ENCODE measurements at regions not wholly inside any gene's neighbourhood (a gene's known extent, or its start where the extent isn't known, plus 50 kb on each side); places are given as distances from the start of the nearest gene placed in this dataset.

DNA sequence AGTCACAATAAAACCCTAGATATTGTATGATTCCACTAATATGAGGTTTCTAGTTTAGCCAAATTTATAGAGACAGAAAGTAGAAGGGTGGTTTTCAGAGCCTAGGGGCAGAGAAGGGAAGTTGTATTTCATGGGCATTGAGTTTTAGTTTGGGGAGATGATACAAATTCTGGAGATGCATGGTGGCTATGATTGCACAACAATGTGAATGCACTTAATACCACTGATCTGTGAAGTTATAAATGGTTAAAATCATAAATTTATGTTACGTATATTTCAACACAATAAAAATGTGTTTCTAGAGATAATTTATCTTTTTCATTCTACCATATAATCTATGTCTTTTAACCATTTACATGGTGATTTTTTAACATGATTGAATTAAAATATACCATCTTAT, 779.3 kb upstream of the BRINP3 start:
- ChIA-PET CTCF (ENCODE audit: unreplicated experiment) (no interaction called here), POLR2A (no interaction called here)

DNA sequence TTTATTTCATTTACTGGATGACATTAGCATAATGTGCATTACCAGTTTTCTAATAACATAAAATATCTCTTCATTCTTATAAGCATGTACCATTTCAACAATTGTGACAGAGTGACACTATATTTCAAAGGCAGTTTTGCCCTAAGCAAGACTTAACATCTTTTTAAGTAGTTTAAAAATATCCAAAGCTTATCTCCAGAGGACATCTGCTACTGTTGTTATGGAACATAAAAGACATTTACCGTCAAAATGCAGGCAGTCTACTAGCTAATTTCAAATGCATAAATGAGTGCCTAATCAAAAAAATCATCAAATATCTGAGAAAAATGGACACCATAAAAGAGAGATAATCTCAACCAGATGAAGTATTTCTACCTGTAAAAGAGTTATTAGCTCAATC, 782.4 kb upstream of the BRINP3 start:
- Histone ChIP-seq H3K9me2 (ENCODE audit: insufficient read depth, low read length) (no peaks in the 10 kb centered on the region), H4K20me1 (ENCODE audit: insufficient read depth, low read length) (no peaks in the 10 kb centered on the region), H3K4me3 (ENCODE audit: low read depth, low read length, poor library complexity, severe bottlenecking) (no peak overlapping the region), H3K9me3 (ENCODE audit: low read length) (no peaks in the 10 kb centered on the region), H2AFZ (ENCODE audit: low read length) (no peak overlapping the region), H3K79me2 (ENCODE audit: insufficient read depth, low read depth, low read length) (no peaks in the 10 kb centered on the region), H3K4me2 (ENCODE audit: low read length) (no peak overlapping the region), H3K4me1 (ENCODE audit: insufficient read depth, low read length, poor library complexity, severe bottlenecking) (no peaks in the 10 kb centered on the region), H3K36me3 (ENCODE audit: insufficient read depth, low read length) (no peaks in the 10 kb centered on the region), H3K27ac (ENCODE audit: low read depth, low read length, poor library complexity, severe bottlenecking) (no peak overlapping the region)
- TF ChIP-seq, protein P1, sequence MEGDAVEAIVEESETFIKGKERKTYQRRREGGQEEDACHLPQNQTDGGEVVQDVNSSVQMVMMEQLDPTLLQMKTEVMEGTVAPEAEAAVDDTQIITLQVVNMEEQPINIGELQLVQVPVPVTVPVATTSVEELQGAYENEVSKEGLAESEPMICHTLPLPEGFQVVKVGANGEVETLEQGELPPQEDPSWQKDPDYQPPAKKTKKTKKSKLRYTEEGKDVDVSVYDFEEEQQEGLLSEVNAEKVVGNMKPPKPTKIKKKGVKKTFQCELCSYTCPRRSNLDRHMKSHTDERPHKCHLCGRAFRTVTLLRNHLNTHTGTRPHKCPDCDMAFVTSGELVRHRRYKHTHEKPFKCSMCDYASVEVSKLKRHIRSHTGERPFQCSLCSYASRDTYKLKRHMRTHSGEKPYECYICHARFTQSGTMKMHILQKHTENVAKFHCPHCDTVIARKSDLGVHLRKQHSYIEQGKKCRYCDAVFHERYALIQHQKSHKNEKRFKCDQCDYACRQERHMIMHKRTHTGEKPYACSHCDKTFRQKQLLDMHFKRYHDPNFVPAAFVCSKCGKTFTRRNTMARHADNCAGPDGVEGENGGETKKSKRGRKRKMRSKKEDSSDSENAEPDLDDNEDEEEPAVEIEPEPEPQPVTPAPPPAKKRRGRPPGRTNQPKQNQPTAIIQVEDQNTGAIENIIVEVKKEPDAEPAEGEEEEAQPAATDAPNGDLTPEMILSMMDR (conservative IDR thresholded peaks at IDR 0.05; ENCODE audit: low read length): no peak
- no TSS peak for BruUV-seq (replicated peaks)
- intact Hi-C loops (cut with micrococcal nuclease; ENCODE audit: unreplicated experiment): no loop called here
- DNase-seq (ENCODE audit: low spot score): no peak
- POLR2A ChIA-PET: interaction anchor here (0.6 kb wide), 1 partner anchor 12 kb away, joined by 5 read pairs; no protein-coding TSS in a partner anchor
- CTCF ChIA-PET (ENCODE audit: unreplicated experiment): no interaction called here

More for the DNA sequence above, 779.3 kb upstream of the BRINP3 start:
- TF ChIP-seq, protein P1 (conservative IDR thresholded peaks at IDR 0.05; ENCODE audit: low read length): no peak
- no peak for TF ChIP-seq EZH2phosphoT487 (IDR thresholded peaks at IDR 0.05; ENCODE audit: borderline replicate concordance, low read depth, low read length)
- no peak overlapping the region for H3K4me3 ChIP-seq (ENCODE audit: low read depth, low read length, poor library complexity, severe bottlenecking)
- no peaks in the 10 kb centered on the region for H3K4me1 ChIP-seq (ENCODE audit: insufficient read depth, low read length, poor library complexity, severe bottlenecking)
- H3K9me2 ChIP-seq (ENCODE audit: insufficient read depth, low read length): no peaks in the 10 kb centered on the region
- H3K4me2 ChIP-seq (ENCODE audit: low read length): no peak overlapping the region
- no peak for DNase-seq (ENCODE audit: low spot score)
- no peak overlapping the region for H3K27ac ChIP-seq (ENCODE audit: low read depth, low read length, poor library complexity, severe bottlenecking)
- no peaks in the 10 kb centered on the region for H3K36me3 ChIP-seq (ENCODE audit: insufficient read depth, low read length)
- H2AFZ ChIP-seq (ENCODE audit: low read length): no peak overlapping the region
- H3K9me3 ChIP-seq (ENCODE audit: low read length): no peaks in the 10 kb centered on the region
- BruUV-seq (replicated peaks): no TSS peak
- no peaks in the 10 kb centered on the region for H3K79me2 ChIP-seq (ENCODE audit: insufficient read depth, low read depth, low read length)
- intact Hi-C loops (cut with micrococcal nuclease; ENCODE audit: unreplicated experiment): no loop called here
- no peaks in the 10 kb centered on the region for H4K20me1 ChIP-seq (ENCODE audit: insufficient read depth, low read length)

DNA sequence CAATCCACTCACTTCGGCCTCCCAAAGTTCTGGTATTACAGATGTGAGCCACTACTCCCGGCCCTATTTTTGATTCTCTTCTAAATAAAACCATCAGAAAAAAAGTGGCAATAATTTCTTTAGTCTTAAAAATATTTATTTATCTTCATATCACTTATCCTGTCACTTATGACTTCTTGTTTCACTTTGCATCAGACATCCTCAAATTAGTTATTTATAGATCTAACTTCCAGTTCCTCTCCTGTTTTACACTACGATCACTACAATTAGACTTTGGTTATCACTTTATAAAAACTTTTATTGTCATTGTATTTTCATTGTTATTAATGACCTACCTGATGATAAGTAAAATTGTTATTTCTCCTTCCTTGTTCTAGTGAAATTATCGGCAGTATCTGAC, 783.4 kb upstream of the BRINP3 start:
- CTCF ChIA-PET (ENCODE audit: unreplicated experiment): no interaction called here
- Histone ChIP-seq H3K36me3 (ENCODE audit: insufficient read depth, low read length) (no peaks in the 10 kb centered on the region), H3K27ac (ENCODE audit: low read depth, low read length, poor library complexity, severe bottlenecking) (no peak overlapping the region), H3K79me2 (ENCODE audit: insufficient read depth, low read depth, low read length) (no peaks in the 10 kb centered on the region), H4K20me1 (ENCODE audit: insufficient read depth, low read length) (no peaks in the 10 kb centered on the region), H3K4me3 (ENCODE audit: low read depth, low read length, poor library complexity, severe bottlenecking) (no peak overlapping the region), H3K9me2 (ENCODE audit: insufficient read depth, low read length) (no peaks in the 10 kb centered on the region), H3K9me3 (ENCODE audit: low read length) (no peaks in the 10 kb centered on the region), H3K4me2 (ENCODE audit: low read length) (no peak overlapping the region), H2AFZ (ENCODE audit: low read length) (no peak overlapping the region), H3K4me1 (ENCODE audit: insufficient read depth, low read length, poor library complexity, severe bottlenecking) (no peaks in the 10 kb centered on the region)
- POLR2A ChIA-PET: interaction anchor here (0.5 kb wide), 1 partner anchor 228 kb away, joined by 3 read pairs; no protein-coding TSS in a partner anchor
- intact Hi-C loops (cut with micrococcal nuclease; ENCODE audit: unreplicated experiment): no loop called here
- DNase-seq (ENCODE audit: low spot score): no peak
- TF ChIP-seq, protein P1 (conservative IDR thresholded peaks at IDR 0.05; ENCODE audit: low read length): no peak
- no peak for TF ChIP-seq EZH2phosphoT487 (IDR thresholded peaks at IDR 0.05; ENCODE audit: borderline replicate concordance, low read depth, low read length)
- BruUV-seq (replicated peaks): no TSS peak

Data from OCI-LY7 (cell line).